ENCODE measurements at regions not wholly inside any gene's neighbourhood (a gene's known extent, or its start where the extent isn't known, plus 50 kb on each side); places are given as distances from the start of the nearest gene placed in this dataset.
"Not testable (repeated sequence)": the region's sequence is repeated elsewhere in the genome, so short reads cannot be mapped to it uniquely, and the experiment has no call there.

DNA sequence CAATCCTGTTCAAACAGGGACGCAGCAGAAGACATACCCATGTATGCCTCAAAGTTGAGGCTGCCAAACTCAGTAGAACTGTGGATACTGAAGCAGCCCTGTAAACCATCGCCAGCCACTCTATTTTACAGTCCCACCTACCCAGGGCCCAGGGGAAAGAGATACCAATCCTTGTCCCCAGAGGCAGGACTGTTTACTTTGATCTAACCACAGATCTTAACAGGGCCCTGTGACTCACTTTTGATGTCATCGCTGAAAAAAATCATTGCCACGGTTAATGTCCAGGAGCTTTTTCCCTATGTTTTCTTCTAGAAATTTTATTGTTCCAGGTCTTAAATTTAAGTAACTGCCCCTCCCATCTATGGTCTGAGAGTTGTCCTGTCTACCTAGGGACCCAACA lies 538.4 kb upstream of the NCAM2 start:
- DNase-seq: no peak

GRCh38 chr21:20463362-20463761 lies 534.8 kb upstream of the NCAM2 start:
- no peak for DNase-seq

DNA sequence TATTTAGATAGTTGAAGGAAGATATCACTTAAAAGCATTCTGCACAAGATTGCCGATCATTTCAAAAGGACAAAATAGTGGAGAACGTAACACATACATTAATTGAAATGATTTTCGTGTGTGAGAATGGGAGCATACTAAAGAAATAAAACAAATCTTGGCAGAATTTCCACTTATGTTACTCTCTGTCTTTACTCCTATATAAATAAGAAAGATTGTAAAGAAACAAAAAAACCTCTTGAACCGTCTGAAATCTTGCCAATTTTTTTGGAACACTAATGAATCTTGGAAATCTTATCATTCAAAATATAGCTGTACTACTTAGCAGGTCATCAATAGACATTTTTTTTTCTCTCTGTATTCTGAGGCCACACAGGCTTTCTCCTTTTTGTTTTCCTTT lies 528.8 kb upstream of the NCAM2 start:
- no peak for DNase-seq

DNA sequence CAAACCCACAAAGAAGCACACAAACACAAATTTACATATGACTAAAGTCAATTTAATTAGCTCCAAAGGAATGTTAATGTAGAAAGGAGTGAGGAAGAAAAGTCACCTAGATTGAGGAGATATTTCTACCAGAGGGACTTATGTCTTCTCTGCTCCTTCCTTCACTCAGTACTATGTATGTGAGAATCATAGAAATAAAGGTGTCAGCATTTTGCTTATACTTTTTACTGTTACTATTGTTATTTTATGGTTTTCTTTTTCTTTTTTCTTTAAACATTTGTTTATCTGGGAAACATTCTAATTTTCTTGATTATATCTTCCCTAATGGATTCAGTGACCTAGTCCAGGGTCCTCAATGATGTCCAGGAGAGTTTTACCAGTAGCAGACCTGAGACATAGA lies 511.9 kb upstream of the NCAM2 start:
- no peak for DNase-seq

- not testable (repeated sequence) for DNase-seq
Measured at GRCh38 chr21:20502915-20503314, 495.3 kb upstream of the NCAM2 start.

DNA sequence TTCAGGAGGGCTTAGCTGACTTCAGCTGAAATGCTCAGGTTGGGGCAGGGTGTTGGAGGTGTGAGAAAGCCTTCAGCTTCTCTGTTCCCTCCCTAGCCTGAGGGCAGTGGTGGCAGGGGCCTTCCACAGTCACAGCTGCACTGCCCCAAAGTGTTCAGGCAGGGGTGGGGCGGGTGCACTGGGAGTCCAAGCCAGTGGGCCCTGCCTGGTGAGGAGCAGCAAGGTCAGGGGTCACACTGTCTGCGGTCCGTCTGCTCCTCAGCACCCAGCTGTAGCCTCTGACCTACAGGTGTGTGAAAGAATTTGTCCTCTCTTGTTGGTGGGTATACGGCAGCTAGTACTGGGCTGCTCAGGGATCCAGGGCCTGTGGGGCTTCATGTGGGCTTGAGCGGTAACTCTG lies 490.4 kb upstream of the NCAM2 start:
- no peak for DNase-seq

GRCh38 chr21:20511216-20511880 lies 486.9 kb upstream of the NCAM2 start:
- DNase-seq: no peak

- no peak for DNase-seq
Measured at GRCh38 chr21:20515446-20515845, 482.8 kb upstream of the NCAM2 start.

GRCh38 chr21:20519076-20519475 lies 479.1 kb upstream of the NCAM2 start:
- DNase-seq: no peak

GRCh38 chr21:20522611-20523010 lies 475.6 kb upstream of the NCAM2 start:
- no peak for DNase-seq

- DNase-seq: no peak
Measured at GRCh38 chr21:20523191-20523590, 475.0 kb upstream of the NCAM2 start.

- DNase-seq: no peak
Measured at GRCh38 chr21:20527731-20528460, 470.3 kb upstream of the NCAM2 start.

DNA sequence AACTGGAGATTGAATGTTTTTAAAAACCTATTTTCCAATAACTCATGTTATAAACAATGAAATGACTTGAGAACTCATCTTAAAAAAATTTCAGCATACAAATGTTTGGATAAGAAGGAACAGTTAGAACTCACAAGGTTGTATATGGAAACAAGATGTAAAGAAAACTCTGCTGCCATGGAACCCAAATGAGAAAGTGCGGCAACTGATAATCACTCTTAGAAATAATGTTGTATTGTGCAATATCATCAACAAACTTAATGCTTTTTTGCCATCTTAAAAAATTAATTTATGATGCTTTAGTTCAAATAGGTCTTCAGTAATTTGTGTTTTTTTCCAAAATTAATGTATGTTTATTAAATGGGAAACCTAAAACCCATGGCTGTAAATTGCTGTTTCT lies 461.1 kb upstream of the NCAM2 start:
- no peak for DNase-seq

- no peak for DNase-seq
Measured at GRCh38 chr21:20538039-20538658, 460.1 kb upstream of the NCAM2 start.

GRCh38 chr21:20545454-20545853 lies 452.8 kb upstream of the NCAM2 start:
- no peak for DNase-seq

GRCh38 chr21:20551939-20552338 lies 446.3 kb upstream of the NCAM2 start:
- DNase-seq: no peak

GRCh38 chr21:20554785-20555184 lies 443.4 kb upstream of the NCAM2 start:
- no peak for DNase-seq

DNA sequence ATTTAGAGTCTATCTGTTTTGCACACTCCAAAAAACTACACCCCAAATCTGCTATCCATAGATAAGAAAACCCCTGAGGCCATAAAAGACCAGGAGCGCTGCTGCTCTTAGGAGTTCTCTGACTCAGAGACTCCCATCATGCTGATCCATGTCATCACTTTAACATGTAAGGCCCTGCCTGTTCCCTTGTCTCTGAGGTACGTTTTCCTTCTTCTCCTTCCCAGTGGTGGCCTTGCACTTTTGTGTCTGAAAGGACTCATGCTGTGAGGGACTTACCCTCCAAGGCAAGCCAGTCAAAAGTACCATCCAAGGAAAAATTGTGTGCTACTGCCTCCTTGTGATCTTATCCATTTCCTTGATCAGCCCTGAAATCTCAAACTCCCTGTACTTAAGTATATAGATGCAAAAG lies 427.4 kb upstream of the NCAM2 start:
- DNase-seq: no peak

- no peak for DNase-seq
Measured at GRCh38 chr21:20572582-20572981, 425.6 kb upstream of the NCAM2 start.

GRCh38 chr21:20581361-20581760 lies 416.8 kb upstream of the NCAM2 start:
- DNase-seq: no peak

GRCh38 chr21:20591284-20591683 lies 406.9 kb upstream of the NCAM2 start:
- no peak for DNase-seq

- DNase-seq: no peak
Measured at GRCh38 chr21:20592463-20592862, 405.7 kb upstream of the NCAM2 start.

- no peak for DNase-seq
Measured at GRCh38 chr21:20603236-20603635, 395.0 kb upstream of the NCAM2 start.

- no peak for DNase-seq
Measured at GRCh38 chr21:20611008-20611407, 387.2 kb upstream of the NCAM2 start.

Data from 8988T (cell line).